Liver (tissue), 7 donors: ENCODE measurements at regions not wholly inside any gene's neighbourhood (a gene's known extent, or its start where the extent isn't known, plus 50 kb on each side); places are given as distances from the start of the nearest gene placed in this dataset.

ENCODE experiments used
- DNase-seq: peaks from one replicate; pipeline ENCODE4 v3.0.0-alpha.2; 2017; ENCODE audit warnings: low spot score
- H3K27ac ChIP-seq, 2 donors: one replicate each; pipeline ENCODE4 v1.7.0; 2013; ENCODE audit warnings: inconsistent platforms in 2 of 2, low read length in 2 of 2, control low read depth in 1 of 2, low read depth in 1 of 2, mild to moderate bottlenecking in 1 of 2
- H3K27me3 ChIP-seq, 4 donors: one replicate each; pipeline versions ENCODE4 v1.6.1 to v1.7.0; 2013; ENCODE audit warnings: low read length in 3 of 4, inconsistent platforms in 1 of 4, mild to moderate bottlenecking in 1 of 4, moderate library complexity in 1 of 4; ENCODE audit not compliant: control insufficient read depth in 4 of 4, insufficient read depth in 4 of 4
- H3K36me3 ChIP-seq, 4 donors: one replicate each; pipeline versions ENCODE4 v1.6.1 to v1.7.0; 2013; ENCODE audit warnings: low read length in 3 of 4, mild to moderate bottlenecking in 3 of 4, low read depth in 1 of 4, moderate library complexity in 1 of 4; ENCODE audit not compliant: control insufficient read depth in 4 of 4, insufficient read depth in 3 of 4
- H3K4me1 ChIP-seq, 4 donors: one replicate each; pipeline versions ENCODE4 v1.6.1 to v1.7.0; 2013; ENCODE audit warnings: low read length in 3 of 4, mild to moderate bottlenecking in 3 of 4, moderate library complexity in 1 of 4; ENCODE audit not compliant: control insufficient read depth in 4 of 4, insufficient read depth in 4 of 4
- H3K4me3 ChIP-seq, 3 donors: one replicate each; pipeline versions ENCODE4 v1.6.1 to v1.7.0; 2013; ENCODE audit warnings: low read length in 3 of 3, control low read depth in 1 of 3, low read depth in 1 of 3, mild to moderate bottlenecking in 1 of 3
- H3K9ac ChIP-seq, 2 donors: one replicate each; pipeline ENCODE4 v1.7.0; 2013; ENCODE audit warnings: low read length in 2 of 2, mild to moderate bottlenecking in 2 of 2, moderate library complexity in 2 of 2, control low read depth in 1 of 2, low read depth in 1 of 2
- H3K9me3 ChIP-seq, 4 donors: one replicate each; pipeline versions ENCODE4 v1.6.1 to v1.7.0; 2013; ENCODE audit warnings: low read length in 3 of 4; ENCODE audit not compliant: control insufficient read depth in 4 of 4
- CTCF ChIP-seq: fragments of 150-350 bp; IDR thresholded peaks from 2 replicates; pipeline ENCODE4 v1.5.1; 2017; ENCODE audit warnings: improper control_type of control experiment, low read depth, low read length; ENCODE audit not compliant: missing input control
- FOXA1 ChIP-seq: IDR thresholded peaks from 2 replicates; pipeline ENCODE4 v1.6.1; 2016; ENCODE audit warnings: antibody characterized with exemption
- HNF4A ChIP-seq, 2 donors: conservative IDR thresholded peaks; 2 replicates each; pipeline ENCODE4 v1.6.1; 2016; ENCODE audit warnings: antibody characterized with exemption in 2 of 2, mild to moderate bottlenecking in 2 of 2
- JUND ChIP-seq, 2 donors: IDR thresholded peaks; 2 replicates each; pipeline ENCODE4 v1.6.1; 2016; ENCODE audit warnings: antibody characterized with exemption in 2 of 2
- RAD21 ChIP-seq, 2 donors: IDR thresholded peaks; 2 replicates each; pipeline ENCODE4 v1.6.1; 2016; ENCODE audit warnings: antibody characterized with exemption in 2 of 2, mild to moderate bottlenecking in 2 of 2
- REST ChIP-seq: IDR thresholded peaks from 2 replicates; pipeline ENCODE4 v1.6.1; 2016; ENCODE audit warnings: antibody characterized with exemption, mild to moderate bottlenecking
- SP1 ChIP-seq: IDR thresholded peaks from 2 replicates; pipeline ENCODE4 v1.6.1; 2018; ENCODE audit warnings: antibody characterized with exemption, mild to moderate bottlenecking
- TAF1 ChIP-seq: conservative IDR thresholded peaks from 2 replicates; pipeline ENCODE4 v1.6.1; 2016; ENCODE audit warnings: antibody characterized with exemption, mild to moderate bottlenecking
- YY1 ChIP-seq: IDR thresholded peaks from 2 replicates; pipeline ENCODE4 v1.6.1; 2016; ENCODE audit warnings: antibody characterized with exemption, mild to moderate bottlenecking
- TF ChIP-seq, protein P1 (sequence below): IDR thresholded peaks from 2 replicates; pipeline ENCODE4 v1.6.1; 2016; ENCODE audit warnings: antibody characterized with exemption
- TF ChIP-seq, protein P2 (sequence below): IDR thresholded peaks from 2 replicates; pipeline ENCODE4 v1.6.1; 2016; ENCODE audit warnings: antibody characterized with exemption
- TF ChIP-seq, protein P3 (sequence below): IDR thresholded peaks from 2 replicates; pipeline ENCODE4 v1.6.1; 2016; ENCODE audit warnings: antibody characterized with exemption
- donor health status: healthy.
- donor health status: healthy.
- donor health status: healthy.
- donor health status: healthy.

GRCh38 chr3:159757341-159758060, 231.1 kb upstream of the IL12A start (continued):
- TF ChIP-seq CTCF (no peak), HNF4A (conservative IDR thresholded peaks at IDR 0.05) (no peak), SP1 (no peak)
- TF ChIP-seq, protein P1, sequence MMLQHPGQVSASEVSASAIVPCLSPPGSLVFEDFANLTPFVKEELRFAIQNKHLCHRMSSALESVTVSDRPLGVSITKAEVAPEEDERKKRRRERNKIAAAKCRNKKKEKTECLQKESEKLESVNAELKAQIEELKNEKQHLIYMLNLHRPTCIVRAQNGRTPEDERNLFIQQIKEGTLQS, result no peak

DNA sequence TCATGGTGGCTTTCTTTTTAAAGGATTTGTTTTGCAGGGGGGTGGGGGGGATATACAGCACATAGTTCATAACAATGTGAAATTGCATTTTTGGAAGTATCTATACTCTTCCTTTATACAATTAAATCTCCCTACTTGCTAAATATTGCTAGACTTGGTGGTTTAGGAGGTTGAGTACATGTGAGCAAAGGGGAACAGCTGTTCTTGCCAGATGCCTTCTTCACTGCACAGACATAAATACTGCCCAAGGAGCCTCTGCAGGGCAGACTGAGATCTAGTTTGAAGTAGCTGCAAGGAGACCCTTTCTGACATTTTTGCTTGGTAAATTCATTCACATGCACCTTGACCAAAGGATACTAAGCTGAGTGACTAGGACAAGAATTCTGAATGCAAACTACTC, 228.6 kb upstream of the IL12A start:
- no peaks in the 10 kb centered on the region for H3K9me3 ChIP-seq
- H3K9ac ChIP-seq, result no peak overlapping the region
- DNase-seq, result no peak
- no peaks in the 10 kb centered on the region for H3K27me3 ChIP-seq
- no peak overlapping the region for H3K4me3 ChIP-seq
- H3K36me3 ChIP-seq, result no peaks in the 10 kb centered on the region
- peaks cover 6 to 48% (median 34%) of the 10 kb centered on the region in 4 donors for H3K4me1 ChIP-seq
- no peak overlapping the region for H3K27ac ChIP-seq
- TF ChIP-seq JUND (IDR thresholded peaks at IDR 0.05) (no peak), TAF1 (no peak), FOXA1 (no peak), RAD21 (IDR thresholded peaks at IDR 0.05) (no peak), REST (no peak), HNF4A (conservative IDR thresholded peaks at IDR 0.05) (no peak), YY1 (no peak)
- TF ChIP-seq, protein P2, sequence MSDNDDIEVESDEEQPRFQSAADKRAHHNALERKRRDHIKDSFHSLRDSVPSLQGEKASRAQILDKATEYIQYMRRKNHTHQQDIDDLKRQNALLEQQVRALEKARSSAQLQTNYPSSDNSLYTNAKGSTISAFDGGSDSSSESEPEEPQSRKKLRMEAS, result no peak
- TF ChIP-seq, protein P3, sequence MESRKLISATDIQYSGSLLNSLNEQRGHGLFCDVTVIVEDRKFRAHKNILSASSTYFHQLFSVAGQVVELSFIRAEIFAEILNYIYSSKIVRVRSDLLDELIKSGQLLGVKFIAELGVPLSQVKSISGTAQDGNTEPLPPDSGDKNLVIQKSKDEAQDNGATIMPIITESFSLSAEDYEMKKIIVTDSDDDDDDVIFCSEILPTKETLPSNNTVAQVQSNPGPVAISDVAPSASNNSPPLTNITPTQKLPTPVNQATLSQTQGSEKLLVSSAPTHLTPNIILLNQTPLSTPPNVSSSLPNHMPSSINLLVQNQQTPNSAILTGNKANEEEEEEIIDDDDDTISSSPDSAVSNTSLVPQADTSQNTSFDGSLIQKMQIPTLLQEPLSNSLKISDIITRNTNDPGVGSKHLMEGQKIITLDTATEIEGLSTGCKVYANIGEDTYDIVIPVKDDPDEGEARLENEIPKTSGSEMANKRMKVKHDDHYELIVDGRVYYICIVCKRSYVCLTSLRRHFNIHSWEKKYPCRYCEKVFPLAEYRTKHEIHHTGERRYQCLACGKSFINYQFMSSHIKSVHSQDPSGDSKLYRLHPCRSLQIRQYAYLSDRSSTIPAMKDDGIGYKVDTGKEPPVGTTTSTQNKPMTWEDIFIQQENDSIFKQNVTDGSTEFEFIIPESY, result no peak
- TF ChIP-seq, protein P1, result no peak
